AG04449 (cell line): ENCODE measurements at regions not wholly inside any gene's neighbourhood (a gene's known extent, or its start where the extent isn't known, plus 50 kb on each side); places are given as distances from the start of the nearest gene placed in this dataset.

Source experiments
- CTCF ChIA-PET: fragments of 350-600 bp; formaldehyde crosslinking; extraction: SDS; loops from one replicate; lab custom pipeline; 2021; ENCODE audit warnings: antibody characterized with exemption; lab: Yijun Ruan, JAX
- POLR2A ChIA-PET: fragments of 400-600, 350-600 bp; formaldehyde crosslinking; extraction: SDS; loops from one replicate; lab custom pipeline; 2020; ENCODE audit warnings: antibody characterized with exemption, inconsistent platforms; lab: Yijun Ruan, JAX
- DNase-seq: peaks from one replicate; pipeline ENCODE4 v3.0.0-alpha.2; 2010; ENCODE audit warnings: low read depth, low spot score
- H3K4me3 ChIP-seq: 2 replicates; pipeline ENCODE4 v1.5.1; 2011; ENCODE audit warnings: low read depth, mild to moderate bottlenecking, control low read depth, low read length
- CTCF ChIP-seq: IDR thresholded peaks from one replicate; pipeline ENCODE4 v1.5.1; 2011; ENCODE audit warnings: mild to moderate bottlenecking, moderate library complexity, low read length, control low read depth, inconsistent platforms; ENCODE audit not compliant: insufficient read depth; ENCODE audit errors: missing control alignments

GRCh38 chr16:52386694-52387093, 160.2 kb downstream of the TOX3 start:
- ChIA-PET POLR2A (no interaction called here), CTCF (no interaction called here)
- no peak for DNase-seq
- no peak overlapping the region for H3K4me3 ChIP-seq
- no peak for TF ChIP-seq CTCF

- ChIA-PET POLR2A (no interaction called here), CTCF (no interaction called here)
- TF ChIP-seq CTCF, result no peak
- DNase-seq, result no peak
- no peak overlapping the region for H3K4me3 ChIP-seq
Observed at GRCh38 chr16:52384378-52384777, 162.6 kb downstream of the TOX3 start.

- ChIA-PET CTCF (no interaction called here), POLR2A (no interaction called here)
- TF ChIP-seq CTCF, result no peak
- H3K4me3 ChIP-seq, result no peak overlapping the region
- no peak for DNase-seq
Observed at GRCh38 chr16:52383640-52384292, 163.2 kb downstream of the TOX3 start.

- ChIA-PET CTCF (no interaction called here), POLR2A (no interaction called here)
- TF ChIP-seq CTCF, result no peak
- H3K4me3 ChIP-seq, result no peak overlapping the region
- no peak for DNase-seq
Observed at GRCh38 chr16:52383119-52383518, 163.8 kb downstream of the TOX3 start.

GRCh38 chr16:52379551-52379950, 167.4 kb downstream of the TOX3 start:
- DNase-seq, result no peak
- ChIA-PET CTCF (no interaction called here), POLR2A (no interaction called here)
- no peak overlapping the region for H3K4me3 ChIP-seq
- no peak for TF ChIP-seq CTCF

GRCh38 chr16:52376676-52377280, 170.2 kb downstream of the TOX3 start:
- CTCF ChIA-PET, result no interaction called here
- no peak for TF ChIP-seq CTCF
- POLR2A ChIA-PET, result no interaction called here
- no peak for DNase-seq
- no peak overlapping the region for H3K4me3 ChIP-seq
